Tibial nerve (tissue), 4 donors: ENCODE measurements at regions not wholly inside any gene's neighbourhood (a gene's known extent, or its start where the extent isn't known, plus 50 kb on each side); places are given as distances from the start of the nearest gene placed in this dataset.

Experiments used
- EP300 ChIP-seq, 2 donors: sonication (generic); formaldehyde crosslinking; IDR thresholded peaks; one replicate each; pipeline ENCODE4 v1.6.1; 2017; ENCODE audit warnings: antibody characterized with exemption in 2 of 2, mild to moderate bottlenecking in 1 of 2
- TF ChIP-seq, protein P1 (sequence below), 5 experiments: fragments of 200-600 bp in 3 of 5; fragments of 450-650 bp in 2 of 5; sonication (generic) in 3 of 5; IDR thresholded peaks; one replicate each; pipeline ENCODE4 v1.5.1; 2016 to 2019; ENCODE audit warnings: antibody characterized with exemption in 5 of 5, mild to moderate bottlenecking in 3 of 5, moderate library complexity in 2 of 5

GRCh38 chr2:193279361-193279760, 1084.6 kb upstream of the TMEFF2 start:
- TF ChIP-seq, protein P1, sequence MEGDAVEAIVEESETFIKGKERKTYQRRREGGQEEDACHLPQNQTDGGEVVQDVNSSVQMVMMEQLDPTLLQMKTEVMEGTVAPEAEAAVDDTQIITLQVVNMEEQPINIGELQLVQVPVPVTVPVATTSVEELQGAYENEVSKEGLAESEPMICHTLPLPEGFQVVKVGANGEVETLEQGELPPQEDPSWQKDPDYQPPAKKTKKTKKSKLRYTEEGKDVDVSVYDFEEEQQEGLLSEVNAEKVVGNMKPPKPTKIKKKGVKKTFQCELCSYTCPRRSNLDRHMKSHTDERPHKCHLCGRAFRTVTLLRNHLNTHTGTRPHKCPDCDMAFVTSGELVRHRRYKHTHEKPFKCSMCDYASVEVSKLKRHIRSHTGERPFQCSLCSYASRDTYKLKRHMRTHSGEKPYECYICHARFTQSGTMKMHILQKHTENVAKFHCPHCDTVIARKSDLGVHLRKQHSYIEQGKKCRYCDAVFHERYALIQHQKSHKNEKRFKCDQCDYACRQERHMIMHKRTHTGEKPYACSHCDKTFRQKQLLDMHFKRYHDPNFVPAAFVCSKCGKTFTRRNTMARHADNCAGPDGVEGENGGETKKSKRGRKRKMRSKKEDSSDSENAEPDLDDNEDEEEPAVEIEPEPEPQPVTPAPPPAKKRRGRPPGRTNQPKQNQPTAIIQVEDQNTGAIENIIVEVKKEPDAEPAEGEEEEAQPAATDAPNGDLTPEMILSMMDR (IDR thresholded peaks at IDR 0.05) = no peak
- no peak for TF ChIP-seq EP300 (IDR thresholded peaks at IDR 0.05)
